VCaP (cell line): ENCODE measurements at regions not wholly inside any gene's neighbourhood (a gene's known extent, or its start where the extent isn't known, plus 50 kb on each side); places are given as distances from the start of the nearest gene placed in this dataset.

Source experiments
- H3K27ac ChIP-seq: fragments of 450-650 bp; 2 replicates; pipeline ENCODE4 v1.5.1; 2017
- CTCF ChIP-seq: fragments of 450-650 bp; conservative IDR thresholded peaks from 2 replicates; pipeline ENCODE4 v1.5.1; 2017; ENCODE audit warnings: mild to moderate bottlenecking, moderate library complexity

DNA sequence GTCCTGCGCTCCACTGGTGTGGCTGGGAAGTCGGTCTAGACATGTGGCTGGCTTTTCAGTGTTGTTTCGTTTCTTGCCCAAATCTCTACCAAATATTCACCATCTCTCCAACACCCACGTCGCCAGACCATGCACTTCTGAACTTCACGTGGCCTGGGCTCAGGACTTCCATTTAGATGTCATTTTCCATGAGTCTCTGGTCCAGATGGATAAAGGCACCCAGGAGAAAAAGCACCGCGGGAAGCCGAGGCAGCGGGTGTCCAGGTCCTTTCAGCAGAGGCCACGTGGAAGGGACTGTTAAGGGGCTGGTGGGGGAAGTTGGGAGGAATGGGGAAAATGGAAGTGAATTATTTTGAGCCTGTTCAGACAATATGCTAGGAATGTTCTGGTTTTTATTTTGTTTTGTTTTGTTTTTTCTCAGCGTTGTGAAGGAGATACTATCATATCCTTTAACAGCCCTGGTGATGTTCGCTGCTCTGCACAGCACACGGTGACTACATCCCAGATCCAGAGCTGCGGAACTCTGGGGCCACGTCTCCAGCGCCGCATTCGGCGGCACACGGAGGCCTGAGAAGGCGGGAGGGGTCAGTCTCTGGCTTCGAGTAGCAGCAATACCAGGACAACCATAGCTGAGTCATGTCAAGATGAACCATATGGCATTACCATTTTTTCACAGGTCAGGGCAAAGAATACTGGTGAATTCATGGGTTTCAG, 230.3 kb downstream of the THBS2 start:
- no peak overlapping the region for H3K27ac ChIP-seq
- TF ChIP-seq CTCF, result no peak

DNA sequence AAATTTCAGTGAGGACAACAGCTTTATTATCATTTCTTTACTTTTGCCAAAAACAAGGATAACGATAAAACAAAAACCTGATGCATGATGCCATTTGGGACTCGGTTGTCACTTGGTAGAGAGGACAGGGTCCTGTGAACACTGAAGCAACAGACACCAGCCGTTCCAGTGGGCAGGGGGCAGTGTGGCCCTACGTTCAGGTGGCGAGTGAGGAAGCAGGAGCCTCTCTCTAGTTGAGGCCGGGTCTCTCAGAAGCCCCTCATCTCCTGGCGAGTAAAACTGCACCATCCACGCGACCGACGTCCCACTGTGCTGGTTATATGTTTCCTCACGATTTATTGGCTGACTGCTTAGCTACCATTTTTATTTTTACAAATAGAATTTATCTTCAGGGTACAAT, 231.6 kb downstream of the THBS2 start:
- peak; percentile 28; the same call in 1 of the 2 replicates for TF ChIP-seq CTCF
- no peak overlapping the region for H3K27ac ChIP-seq

GRCh38 chr6:169020821-169021220, 232.8 kb downstream of the THBS2 start:
- no peak overlapping the region for H3K27ac ChIP-seq
- TF ChIP-seq CTCF, result no peak

GRCh38 chr6:169019727-169020491, 233.7 kb downstream of the THBS2 start:
- TF ChIP-seq CTCF, result no peak; the same call in 1 of the 2 replicates
- no peak overlapping the region for H3K27ac ChIP-seq

- H3K27ac ChIP-seq, result no peak overlapping the region
- no peak for TF ChIP-seq CTCF
Measured at GRCh38 chr6:169019111-169019510, 234.5 kb downstream of the THBS2 start.

- H3K27ac ChIP-seq, result no peak overlapping the region
- no peak for TF ChIP-seq CTCF
Measured at GRCh38 chr6:169016758-169017157, 236.9 kb downstream of the THBS2 start.
